Suprapubic skin (tissue), 4 donors: ENCODE measurements at regions not wholly inside any gene's neighbourhood (a gene's known extent, or its start where the extent isn't known, plus 50 kb on each side); places are given as distances from the start of the nearest gene placed in this dataset.

Source experiments
- DNase-seq, 2 donors: peaks; one replicate each; pipeline ENCODE4 v3.0.0-alpha.2; 2019; ENCODE audit warnings: low spot score in 2 of 2
- H3K27ac ChIP-seq: fragments of 200-600 bp; sonication (generic); one replicate; pipeline ENCODE4 v1.5.1; 2019
- H3K27me3 ChIP-seq: fragments of 200-600 bp; sonication (generic); one replicate; pipeline ENCODE4 v1.5.1; 2019
- H3K36me3 ChIP-seq: fragments of 200-600 bp; sonication (generic); one replicate; pipeline ENCODE4 v1.5.1; 2019
- H3K4me1 ChIP-seq: fragments of 200-600 bp; sonication (generic); one replicate; pipeline ENCODE4 v1.5.1; 2019
- H3K4me3 ChIP-seq: fragments of 200-600 bp; sonication (generic); one replicate; pipeline ENCODE4 v1.5.1; 2019; ENCODE audit warnings: mild to moderate bottlenecking
- H3K9me3 ChIP-seq: fragments of 200-600 bp; sonication (generic); one replicate; pipeline ENCODE4 v1.5.1; 2019
- CTCF ChIP-seq, 2 donors: fragments of 200-600 bp in 1 of 2; fragments of 450-650 bp in 1 of 2; sonication (generic) in 1 of 2; IDR thresholded peaks; one replicate each; pipeline ENCODE4 v1.5.1; 2016 to 2019; ENCODE audit warnings: antibody characterized with exemption in 2 of 2, mild to moderate bottlenecking in 1 of 2, moderate library complexity in 1 of 2
- EP300 ChIP-seq: sonication (generic); formaldehyde crosslinking; IDR thresholded peaks from one replicate; pipeline ENCODE4 v1.6.1; 2017; ENCODE audit warnings: antibody characterized with exemption
- POLR2A ChIP-seq, 2 donors: fragments of 450-650 bp; IDR thresholded peaks; one replicate each; pipeline ENCODE4 v1.6.1; 2017; ENCODE audit warnings: antibody characterized with exemption in 2 of 2, mild to moderate bottlenecking in 2 of 2, moderate library complexity in 2 of 2
- POLR2AphosphoS5 ChIP-seq, 3 donors: sonication (generic); formaldehyde crosslinking; IDR thresholded peaks; one replicate each; pipeline ENCODE4 v1.6.1; 2017; ENCODE audit warnings: antibody characterized with exemption in 3 of 3
- WGBS: methylation state at CpG from one replicate; pipeline ENCODE4 v1.1.5; 2018; 5-methylcytosine and 5-hydroxymethylcytosine counted together

GRCh38 chr14:44829021-44829420 lies 132.7 kb downstream of the KLHL28 start:
- no peak for DNase-seq
- Histone ChIP-seq H3K9me3 (no peaks in the 10 kb centered on the region), H3K27me3 (no peaks in the 10 kb centered on the region), H3K4me1 (no peaks in the 10 kb centered on the region), H3K27ac (no peak overlapping the region), H3K4me3 (no peak overlapping the region), H3K36me3 (no peaks in the 10 kb centered on the region)
- WGBS = 60% methylated on average over 1 of the region's 1 CpG
- TF ChIP-seq EP300 (no peak), POLR2A (IDR thresholded peaks at IDR 0.05) (no peak)

- no peaks in the 10 kb centered on the region for H3K36me3 ChIP-seq
- WGBS = 75% methylated on average over 1 of the region's 1 CpG
- no peaks in the 10 kb centered on the region for H3K27me3 ChIP-seq
- H3K9me3 ChIP-seq = no peaks in the 10 kb centered on the region
- TF ChIP-seq POLR2AphosphoS5 (IDR thresholded peaks at IDR 0.05) = no peak
- no peak for TF ChIP-seq CTCF (IDR thresholded peaks at IDR 0.05)
- TF ChIP-seq POLR2A (IDR thresholded peaks at IDR 0.05) = no peak
- no peak overlapping the region for H3K4me3 ChIP-seq
- no peak for DNase-seq
- H3K4me1 ChIP-seq = no peaks in the 10 kb centered on the region
- H3K27ac ChIP-seq = no peak overlapping the region
Measured at GRCh38 chr14:44828023-44828422, 133.7 kb downstream of the KLHL28 start.

- H3K4me3 ChIP-seq = no peak overlapping the region
- WGBS = 84% methylated on average over 3 of the region's 5 CpGs
- H3K36me3 ChIP-seq = no peaks in the 10 kb centered on the region
- H3K27me3 ChIP-seq = no peaks in the 10 kb centered on the region
- H3K27ac ChIP-seq = no peak overlapping the region
- H3K4me1 ChIP-seq = no peaks in the 10 kb centered on the region
- H3K9me3 ChIP-seq = no peaks in the 10 kb centered on the region
- no peak for TF ChIP-seq POLR2AphosphoS5 (IDR thresholded peaks at IDR 0.05)
- TF ChIP-seq POLR2A (IDR thresholded peaks at IDR 0.05) = no peak
- TF ChIP-seq CTCF (IDR thresholded peaks at IDR 0.05) = no peak
- no peak for TF ChIP-seq EP300
- no peak for DNase-seq
Measured at GRCh38 chr14:44820230-44820964, 141.3 kb downstream of the KLHL28 start.

- no peaks in the 10 kb centered on the region for H3K4me1 ChIP-seq
- TF ChIP-seq CTCF (IDR thresholded peaks at IDR 0.05) (no peak), EP300 (no peak), POLR2AphosphoS5 (IDR thresholded peaks at IDR 0.05) (no peak), POLR2A (IDR thresholded peaks at IDR 0.05) (no peak)
- no peak for DNase-seq
- no peak overlapping the region for H3K4me3 ChIP-seq
- 83% methylated on average over 2 of the region's 2 CpGs for WGBS
- no peaks in the 10 kb centered on the region for H3K36me3 ChIP-seq
- no peaks in the 10 kb centered on the region for H3K9me3 ChIP-seq
- H3K27me3 ChIP-seq = no peaks in the 10 kb centered on the region
- no peak overlapping the region for H3K27ac ChIP-seq
Measured at GRCh38 chr14:44814196-44814595, 147.6 kb downstream of the KLHL28 start.

GRCh38 chr14:44812672-44813071 lies 149.1 kb downstream of the KLHL28 start:
- DNase-seq = no peak
- Histone ChIP-seq H3K4me1 (no peaks in the 10 kb centered on the region), H3K9me3 (no peaks in the 10 kb centered on the region), H3K27ac (no peak overlapping the region), H3K27me3 (no peaks in the 10 kb centered on the region), H3K4me3 (no peak overlapping the region), H3K36me3 (no peaks in the 10 kb centered on the region)
- 77% methylated on average over 10 of the region's 10 CpGs for WGBS
- TF ChIP-seq POLR2A (IDR thresholded peaks at IDR 0.05) (no peak), EP300 (no peak), CTCF (IDR thresholded peaks at IDR 0.05) (no peak), POLR2AphosphoS5 (IDR thresholded peaks at IDR 0.05) (no peak)

GRCh38 chr14:44804391-44804790 lies 157.4 kb downstream of the KLHL28 start:
- no peak for TF ChIP-seq POLR2AphosphoS5 (IDR thresholded peaks at IDR 0.05)
- TF ChIP-seq POLR2A (IDR thresholded peaks at IDR 0.05) = no peak
- no peak for TF ChIP-seq EP300
- TF ChIP-seq CTCF (IDR thresholded peaks at IDR 0.05) = no peak
- Histone ChIP-seq H3K4me3 (no peak overlapping the region), H3K36me3 (no peaks in the 10 kb centered on the region), H3K27me3 (no peaks in the 10 kb centered on the region), H3K27ac (no peak overlapping the region), H3K9me3 (no peaks in the 10 kb centered on the region), H3K4me1 (no peaks in the 10 kb centered on the region)
- DNase-seq = no peak
